ENCODE measurements at regions not wholly inside any gene's neighbourhood (a gene's known extent, or its start where the extent isn't known, plus 50 kb on each side); places are given as distances from the start of the nearest gene placed in this dataset.

- TF ChIP-seq EZH2 (IDR thresholded peaks at IDR 0.05; ENCODE audit: insufficient read depth, poor library complexity, severe bottlenecking) = no peak
- TF ChIP-seq EZH2phosphoT487 (IDR thresholded peaks at IDR 0.05; ENCODE audit: insufficient read depth, low read depth) = no peak
Measured at GRCh38 chr14:30020271-30020670, 92.6 kb upstream of the PRKD1 start.

All from GM23248 (cell line).